ENCODE measurements at regions not wholly inside any gene's neighbourhood (a gene's known extent, or its start where the extent isn't known, plus 50 kb on each side); places are given as distances from the start of the nearest gene placed in this dataset.

DNA sequence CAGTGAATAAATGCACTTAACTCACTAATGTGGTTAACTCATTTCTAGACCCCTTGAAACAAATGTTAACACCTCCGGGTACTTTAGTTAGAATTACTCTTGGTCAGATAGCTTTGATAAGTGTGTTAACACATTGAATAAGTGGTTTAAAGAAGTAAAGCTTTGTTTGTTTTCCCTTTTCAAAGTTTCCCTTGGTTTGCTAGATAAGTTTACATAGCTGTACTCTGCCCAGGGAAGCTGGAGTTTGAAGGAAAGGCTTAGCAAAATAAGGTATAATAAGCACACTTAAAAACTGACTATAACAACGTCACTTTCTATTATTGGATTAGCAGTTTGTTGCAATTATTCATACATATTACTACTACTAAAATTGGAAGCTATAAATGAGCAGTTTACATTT lies 1233.9 kb upstream of the ADGRL2 start:
- TF ChIP-seq POLR2A (IDR thresholded peaks at IDR 0.05) = no peak
- TF ChIP-seq, protein P1, sequence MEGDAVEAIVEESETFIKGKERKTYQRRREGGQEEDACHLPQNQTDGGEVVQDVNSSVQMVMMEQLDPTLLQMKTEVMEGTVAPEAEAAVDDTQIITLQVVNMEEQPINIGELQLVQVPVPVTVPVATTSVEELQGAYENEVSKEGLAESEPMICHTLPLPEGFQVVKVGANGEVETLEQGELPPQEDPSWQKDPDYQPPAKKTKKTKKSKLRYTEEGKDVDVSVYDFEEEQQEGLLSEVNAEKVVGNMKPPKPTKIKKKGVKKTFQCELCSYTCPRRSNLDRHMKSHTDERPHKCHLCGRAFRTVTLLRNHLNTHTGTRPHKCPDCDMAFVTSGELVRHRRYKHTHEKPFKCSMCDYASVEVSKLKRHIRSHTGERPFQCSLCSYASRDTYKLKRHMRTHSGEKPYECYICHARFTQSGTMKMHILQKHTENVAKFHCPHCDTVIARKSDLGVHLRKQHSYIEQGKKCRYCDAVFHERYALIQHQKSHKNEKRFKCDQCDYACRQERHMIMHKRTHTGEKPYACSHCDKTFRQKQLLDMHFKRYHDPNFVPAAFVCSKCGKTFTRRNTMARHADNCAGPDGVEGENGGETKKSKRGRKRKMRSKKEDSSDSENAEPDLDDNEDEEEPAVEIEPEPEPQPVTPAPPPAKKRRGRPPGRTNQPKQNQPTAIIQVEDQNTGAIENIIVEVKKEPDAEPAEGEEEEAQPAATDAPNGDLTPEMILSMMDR (IDR thresholded peaks at IDR 0.05) = no peak
